Kidney glomerular epithelial cell (primary cell): ENCODE measurements at regions not wholly inside any gene's neighbourhood (a gene's known extent, or its start where the extent isn't known, plus 50 kb on each side); places are given as distances from the start of the nearest gene placed in this dataset.
A peak's percentile ranks its signal among the peaks of the same experiment; 100 is the strongest.
"Not testable (repeated sequence)": the region's sequence is repeated elsewhere in the genome, so short reads cannot be mapped to it uniquely, and the experiment has no call there.

Source experiments
- DNase-seq: peaks from one replicate; lab custom pipeline; 2025; lab: John Stamatoyannopoulos, UW

DNA sequence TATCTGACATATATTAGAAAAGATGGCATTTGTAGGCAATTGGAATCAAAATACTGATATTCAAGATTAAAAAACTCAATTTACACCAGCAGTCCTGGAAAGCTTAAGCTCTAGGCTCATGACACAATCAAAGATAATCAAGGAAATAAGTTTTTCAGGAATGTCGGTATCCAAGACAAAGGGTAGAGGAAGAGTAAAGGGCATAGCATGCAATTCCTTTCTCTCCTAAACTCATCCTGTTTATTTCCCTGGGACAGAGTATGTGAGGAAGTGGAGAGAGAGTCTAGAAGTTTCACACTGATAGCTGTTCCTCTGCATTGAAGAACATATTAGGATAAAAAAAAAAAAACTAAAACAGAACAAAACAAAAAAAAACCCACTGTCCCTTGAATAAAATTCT is 2452.1 kb downstream of the PCDH9 start:
- DNase-seq: no peak

DNA sequence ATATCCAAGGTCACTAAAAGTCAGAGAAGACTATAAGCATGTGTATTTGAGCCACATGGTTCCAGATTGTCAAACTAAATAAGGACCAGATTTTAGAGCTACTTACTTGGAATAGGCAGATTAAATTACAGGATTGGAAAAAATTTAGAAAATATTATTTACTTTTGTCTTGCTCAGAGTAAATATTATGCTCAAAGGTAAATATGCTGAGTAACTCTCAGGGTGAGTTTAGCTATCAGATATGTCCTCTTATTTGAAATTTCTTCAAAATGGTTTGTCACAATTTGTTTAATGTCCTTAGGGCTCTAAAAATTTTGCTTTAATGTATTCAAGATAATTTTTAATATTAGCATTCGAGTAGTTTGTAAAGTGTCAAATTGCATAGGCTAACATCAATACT is 2455.2 kb downstream of the PCDH9 start:
- DNase-seq: no peak

DNA sequence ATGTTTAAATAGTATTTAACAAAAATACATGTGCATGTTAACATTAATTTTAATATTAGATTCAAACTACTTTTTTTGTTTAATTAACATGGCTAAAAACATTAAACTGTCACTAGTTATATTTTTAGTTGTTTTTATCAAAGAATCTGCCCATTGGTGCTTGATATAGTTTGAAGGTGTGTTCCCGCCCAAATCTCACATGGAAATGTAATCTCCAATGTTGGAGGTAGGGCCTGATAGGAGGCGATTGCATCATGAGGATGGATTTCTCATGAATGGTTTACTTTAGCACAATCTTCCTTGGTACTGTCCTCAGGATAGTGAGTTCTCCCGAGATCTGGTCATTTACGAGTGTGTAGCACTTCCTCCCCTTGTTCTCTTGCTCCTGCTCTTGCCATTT is 2459.4 kb downstream of the PCDH9 start:
- DNase-seq: no peak

DNA sequence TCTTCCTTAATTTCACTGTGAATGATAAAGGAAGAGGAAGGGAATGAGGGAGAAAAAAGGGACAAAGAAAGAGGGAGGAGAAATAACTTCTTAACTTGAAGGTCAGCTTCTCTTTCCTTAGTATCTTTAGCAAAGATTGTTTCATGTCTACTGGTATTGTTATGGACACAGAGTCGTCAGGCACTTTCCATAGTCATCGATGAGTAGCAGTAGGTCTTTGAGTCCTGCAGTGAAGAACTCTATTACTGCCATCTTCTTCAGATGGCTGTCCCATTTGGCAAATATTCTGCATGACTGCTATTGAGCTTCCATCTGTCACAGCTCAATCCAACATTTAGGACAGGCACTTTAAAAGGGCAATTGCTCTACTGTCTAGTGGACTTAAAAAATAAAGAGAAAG is 2463.1 kb downstream of the PCDH9 start:
- no peak for DNase-seq

DNA sequence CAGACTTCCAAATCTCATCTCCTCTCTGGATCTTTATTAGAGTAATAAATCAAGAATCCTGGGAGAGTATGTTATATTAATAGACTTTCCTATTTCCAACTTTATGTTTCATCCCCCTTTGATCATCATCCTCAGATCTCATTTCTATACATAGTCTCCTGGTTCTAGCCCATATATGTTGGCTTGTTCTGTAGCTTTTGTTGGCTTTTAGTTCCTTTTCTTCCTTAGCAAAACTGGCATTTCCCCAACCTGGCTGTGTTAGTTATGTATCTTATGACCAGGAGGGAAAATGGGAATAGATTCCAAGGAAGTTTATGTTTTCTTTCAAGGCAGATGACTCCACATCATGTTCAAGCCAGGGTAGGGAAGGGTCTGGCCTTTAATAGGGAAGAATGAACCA is 2464.5 kb downstream of the PCDH9 start:
- no peak for DNase-seq

DNA sequence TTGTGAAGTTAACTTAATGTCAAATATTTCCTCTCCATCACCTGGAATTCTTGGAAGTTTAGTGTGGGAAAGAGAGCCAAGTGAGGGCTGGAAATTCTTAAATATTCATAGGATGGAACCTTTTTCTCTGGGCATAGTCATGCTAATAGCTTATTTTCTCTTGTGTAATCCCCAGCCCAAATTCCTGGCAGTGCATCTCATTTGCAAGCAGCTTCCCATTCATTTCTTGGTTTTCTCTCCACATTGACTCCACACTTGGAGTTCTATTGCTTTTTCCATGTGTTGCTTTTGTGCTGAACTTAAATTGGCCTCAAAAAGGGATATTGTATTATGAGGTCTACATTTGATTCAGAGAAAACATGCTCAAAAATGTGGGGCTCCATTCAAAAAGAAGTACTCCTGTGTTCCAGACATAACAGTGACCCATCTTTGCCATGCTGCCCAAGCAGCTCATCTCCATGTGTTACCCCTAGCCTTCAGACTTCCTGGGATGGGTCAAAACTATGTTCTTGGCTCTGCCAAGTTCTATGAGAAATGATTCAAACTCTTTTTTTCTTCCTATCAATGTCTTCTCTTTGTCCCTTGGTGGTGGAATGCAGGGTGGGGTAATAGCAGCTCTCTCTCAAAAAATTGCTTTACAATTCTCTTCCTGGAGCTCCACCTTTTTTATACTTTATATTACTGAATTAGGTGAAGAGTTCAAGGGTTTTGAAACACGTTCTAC is 2471.5 kb downstream of the PCDH9 start:
- no peak for DNase-seq

DNA sequence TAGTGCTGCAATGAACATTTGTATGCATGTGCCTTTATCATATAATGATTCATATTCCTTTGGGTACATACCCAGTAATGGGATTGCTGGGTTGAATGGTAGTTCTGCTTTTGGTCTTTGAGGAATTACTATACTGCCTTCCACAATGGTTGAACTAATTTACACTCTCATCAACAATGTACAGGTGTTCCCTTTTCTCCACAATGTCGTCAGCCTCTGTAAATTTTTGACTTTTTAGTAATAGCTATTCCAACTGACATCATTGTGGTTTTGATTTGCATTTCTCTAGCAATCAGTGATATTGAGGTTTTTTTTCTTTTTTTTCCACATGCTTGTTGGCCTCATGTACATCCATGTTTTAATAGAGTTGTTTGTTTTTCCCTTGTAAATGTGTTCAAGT is 2473.5 kb downstream of the PCDH9 start:
- DNase-seq: no peak

DNA sequence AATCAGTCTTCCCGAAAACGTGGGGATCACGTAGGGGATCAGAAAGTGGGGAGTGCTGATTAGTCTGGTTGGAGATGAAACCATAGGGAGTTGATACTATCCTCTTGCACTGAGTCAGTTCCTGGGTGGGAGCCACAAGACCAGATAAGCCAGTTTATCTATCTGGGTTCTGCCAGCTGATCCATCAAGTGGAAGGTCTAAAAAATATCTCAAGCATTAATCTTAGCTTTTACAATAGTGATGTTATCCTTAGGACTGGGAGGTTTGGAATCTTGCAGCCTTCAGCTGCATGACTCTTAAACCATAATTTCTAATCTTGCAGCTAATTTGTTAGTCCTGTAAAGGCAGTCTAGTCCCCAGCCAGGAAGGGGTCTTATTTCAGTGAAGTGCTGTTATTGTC is 2474.2 kb downstream of the PCDH9 start:
- no peak for DNase-seq

DNA sequence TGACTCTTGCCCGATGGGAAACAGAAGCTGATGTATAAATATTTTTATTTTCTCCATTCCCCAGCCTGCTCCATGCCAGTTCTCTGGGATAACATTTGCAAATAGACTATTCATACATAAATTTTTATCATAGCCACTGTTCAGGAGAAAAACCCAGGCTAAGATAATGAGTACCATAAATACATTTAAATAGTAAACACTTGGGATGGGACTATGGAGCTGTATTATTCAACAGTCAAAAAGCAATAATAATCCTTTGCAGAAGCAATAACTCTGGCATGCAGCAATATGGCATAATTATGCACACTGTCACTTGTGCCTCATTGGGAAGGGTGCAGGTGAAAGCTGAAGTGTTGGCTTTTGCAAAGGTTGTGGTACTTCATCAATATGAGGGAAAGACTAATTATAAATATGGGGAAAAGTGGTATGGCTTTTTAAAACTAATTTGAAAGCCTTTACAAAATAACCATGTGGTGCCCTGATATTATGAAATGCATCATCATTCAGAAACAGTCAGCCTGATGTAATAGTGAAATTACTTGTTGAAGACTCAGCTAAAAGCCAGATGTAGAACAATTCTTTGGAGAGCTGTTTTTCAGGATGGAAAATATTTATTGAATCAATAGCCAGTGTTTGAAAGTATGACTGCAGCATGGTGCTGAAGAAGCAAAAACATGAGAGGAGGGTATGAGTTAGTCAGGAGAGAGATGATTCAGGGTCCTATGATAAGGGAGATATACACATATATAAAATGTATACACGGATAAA is 2476.7 kb downstream of the PCDH9 start:
- DNase-seq: no peak

DNA sequence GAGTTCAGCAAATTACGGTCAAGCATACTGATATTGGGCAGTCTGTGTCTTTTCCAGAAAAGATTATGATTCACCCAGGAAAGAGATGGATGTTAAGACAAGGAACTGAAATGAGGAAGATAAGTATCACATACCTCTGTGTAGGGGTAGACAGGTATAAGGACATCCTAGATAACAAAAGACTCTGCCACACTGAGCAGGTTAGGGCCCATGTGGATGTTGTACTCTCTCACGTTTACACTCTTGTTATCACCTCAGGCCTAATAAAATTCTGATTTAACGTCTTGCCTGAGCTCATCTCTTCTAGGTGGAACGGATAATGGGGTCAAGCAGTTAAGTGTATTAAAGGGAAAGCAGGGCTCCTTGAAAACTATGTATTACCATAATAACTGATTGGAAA is 2480.8 kb downstream of the PCDH9 start:
- no peak for DNase-seq

DNA sequence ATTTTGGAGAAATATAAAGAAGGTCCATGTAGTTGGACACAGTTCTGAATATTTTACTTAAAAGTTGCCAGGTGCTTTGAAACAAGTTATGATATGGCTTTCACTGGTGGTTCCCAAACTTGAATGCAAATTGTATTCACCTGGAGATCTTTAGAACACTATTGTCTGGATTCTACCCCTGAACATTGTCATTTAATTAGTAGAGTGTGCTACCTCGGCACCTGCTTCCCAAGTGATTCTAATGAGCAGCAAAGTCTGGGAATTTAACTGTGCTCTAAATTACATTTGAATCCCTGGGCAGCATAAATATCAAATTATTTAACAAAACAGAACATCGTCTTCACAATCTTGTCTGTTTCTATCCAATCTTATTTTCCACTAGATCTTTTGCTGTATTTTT is 2483.3 kb downstream of the PCDH9 start:
- DNase-seq: no peak

DNA sequence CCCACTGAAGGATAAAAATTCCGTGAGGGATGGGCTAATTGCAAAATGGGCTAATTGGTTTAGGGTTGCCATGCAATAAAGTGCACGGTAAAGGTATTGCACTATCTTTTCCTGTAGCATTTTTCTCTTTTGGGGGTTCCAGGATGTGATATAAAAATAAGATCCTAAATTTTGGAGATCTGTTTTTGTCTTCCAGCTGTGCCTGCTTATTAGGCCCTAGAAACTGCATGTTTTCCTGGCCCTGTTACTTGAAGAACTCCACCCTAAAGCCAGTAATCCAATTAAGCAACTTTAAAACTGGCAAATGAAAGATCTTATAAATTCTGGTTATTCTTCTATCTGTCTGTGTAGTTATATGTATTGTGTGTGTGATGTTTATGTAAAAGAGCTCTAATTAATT is 2489.6 kb downstream of the PCDH9 start:
- DNase-seq: no peak

DNA sequence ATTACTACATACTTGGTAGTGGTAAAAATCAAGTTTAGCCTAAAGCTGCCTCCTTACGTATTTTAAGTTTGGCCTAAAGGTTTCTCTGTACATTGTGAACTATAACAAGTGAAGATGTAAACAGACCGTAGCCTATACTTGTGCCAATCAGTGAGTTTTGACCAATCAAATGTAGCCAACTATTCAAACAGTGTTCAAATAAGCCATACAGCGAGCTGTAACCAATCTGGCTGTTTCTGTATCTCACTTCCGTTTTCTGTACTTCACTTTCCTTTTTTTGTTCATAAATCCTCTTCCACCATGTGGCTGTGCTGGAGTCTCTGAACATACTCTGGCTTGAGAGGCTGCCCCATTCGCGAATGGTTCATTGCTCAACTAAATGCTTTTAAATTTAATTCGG is 2504.6 kb downstream of the PCDH9 start:
- DNase-seq: no peak

DNA sequence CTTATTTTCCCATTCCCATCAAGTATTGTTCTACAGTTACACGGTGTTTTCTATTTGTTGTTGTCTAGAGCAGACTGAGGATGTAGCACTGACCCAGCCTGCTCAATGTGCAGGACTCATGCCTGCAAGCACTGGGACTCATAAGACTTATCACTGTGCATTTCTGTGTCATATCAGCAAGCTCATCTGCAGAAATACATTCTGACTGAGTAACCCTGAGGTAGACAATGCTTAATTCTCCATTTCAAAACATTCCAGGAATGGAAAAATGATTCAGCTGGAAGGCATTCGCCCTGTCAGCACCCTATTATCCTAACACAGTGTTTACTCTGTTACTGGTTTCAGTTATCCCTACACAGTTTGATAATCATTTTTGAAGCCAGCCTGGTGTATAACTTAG is 2506.4 kb downstream of the PCDH9 start:
- DNase-seq: peak; percentile 95

DNA sequence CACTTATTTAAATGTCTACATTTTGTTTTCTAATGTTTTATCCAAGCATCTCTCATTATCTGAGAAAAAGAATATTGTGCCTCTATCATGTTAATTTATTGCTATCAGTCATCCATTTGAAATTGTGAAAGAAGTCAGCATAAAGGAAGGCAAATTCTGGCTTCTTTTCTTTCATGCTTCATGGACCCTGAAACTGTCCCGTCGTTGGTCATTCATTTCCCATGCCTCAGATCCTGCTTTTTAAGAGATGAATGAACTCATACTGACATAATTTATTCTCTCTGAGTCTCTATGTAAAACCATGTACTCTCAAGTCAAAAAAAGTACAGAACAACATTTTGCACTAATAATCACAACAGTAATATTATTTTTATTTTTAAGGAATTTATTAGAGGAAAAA is 2512.0 kb downstream of the PCDH9 start:
- DNase-seq: peak; percentile 59

DNA sequence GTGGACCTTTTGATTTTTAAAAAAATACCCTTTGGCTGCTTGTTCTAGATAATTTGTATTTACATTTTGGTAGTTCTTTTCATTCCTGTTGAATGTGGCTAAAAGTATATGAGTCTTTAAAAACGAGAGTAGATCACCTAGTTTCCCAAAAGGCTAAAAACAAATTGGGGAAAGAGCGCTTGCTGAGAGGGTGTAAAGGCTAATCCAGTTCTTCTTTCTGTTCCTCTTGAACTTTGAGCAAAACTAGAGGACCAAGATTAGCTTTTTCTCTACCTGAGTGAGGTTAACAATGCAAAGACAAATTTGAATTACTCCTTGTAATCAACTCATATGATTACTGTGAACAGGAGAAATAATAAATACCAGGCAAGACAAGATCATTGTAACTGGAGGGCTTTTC is 2513.2 kb downstream of the PCDH9 start:
- DNase-seq: no peak

DNA sequence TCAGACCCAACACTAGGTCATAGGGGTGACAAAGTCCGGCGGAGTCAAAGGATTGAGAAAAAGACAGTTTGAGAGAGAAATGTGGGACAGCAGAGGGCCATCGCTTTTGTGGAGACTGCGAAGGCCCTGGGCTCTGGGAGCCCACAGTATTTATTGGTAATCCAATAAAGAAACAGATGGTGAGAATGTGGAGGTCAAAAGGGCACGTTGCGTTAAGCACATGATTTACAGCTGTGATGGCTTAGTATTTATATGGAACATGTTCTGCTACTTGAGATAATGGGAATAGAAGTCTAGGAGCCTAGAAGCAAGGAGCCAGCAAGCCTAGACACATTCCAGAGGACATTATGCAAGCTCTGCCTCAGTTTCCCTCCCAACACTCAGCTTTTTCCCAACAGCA is 2521.1 kb downstream of the PCDH9 start:
- no peak for DNase-seq

DNA sequence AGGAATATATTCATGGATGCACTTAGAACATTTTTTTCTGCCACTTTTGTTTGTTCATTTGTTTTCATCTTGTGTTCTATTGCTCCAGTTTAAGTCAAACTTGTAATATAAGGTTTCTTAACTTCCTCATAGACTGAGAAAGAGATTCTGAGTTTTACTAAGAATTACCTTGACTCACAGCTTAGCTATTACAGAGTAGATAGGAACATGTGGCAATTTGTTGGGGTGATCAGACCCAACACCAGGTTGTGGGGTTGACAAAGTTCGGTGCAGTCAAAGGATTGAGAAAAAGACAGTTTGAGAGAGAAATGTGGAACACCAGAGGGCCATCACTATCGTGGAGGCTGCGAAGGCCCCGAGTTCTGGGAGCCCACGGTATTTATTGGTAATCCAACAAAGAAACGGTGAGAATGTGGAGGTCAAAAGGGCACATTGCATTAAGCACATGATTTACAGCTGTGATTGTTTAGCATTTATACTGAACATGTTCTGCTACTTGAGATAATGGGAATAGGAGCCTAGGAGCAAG is 2526.0 kb downstream of the PCDH9 start:
- no peak for DNase-seq

DNA sequence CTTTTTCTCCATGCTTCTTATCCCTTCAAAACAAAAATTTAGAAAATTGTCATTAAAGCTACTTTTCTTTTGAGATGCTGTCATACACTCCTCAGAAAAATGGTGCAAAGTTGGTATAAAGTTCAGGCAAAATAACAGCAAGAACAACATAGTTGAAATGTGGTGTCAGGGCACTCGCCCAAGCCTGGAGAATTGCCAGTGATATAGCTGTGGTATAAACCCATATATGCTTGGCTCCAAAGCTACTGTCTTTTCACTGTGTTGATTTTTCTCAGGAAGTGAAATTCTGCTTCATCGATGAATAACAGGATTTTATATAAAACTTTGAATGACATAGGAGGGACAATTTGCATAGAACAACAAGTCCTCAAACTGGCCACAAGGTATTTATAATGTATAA is 2532.9 kb downstream of the PCDH9 start:
- DNase-seq: no peak

DNA sequence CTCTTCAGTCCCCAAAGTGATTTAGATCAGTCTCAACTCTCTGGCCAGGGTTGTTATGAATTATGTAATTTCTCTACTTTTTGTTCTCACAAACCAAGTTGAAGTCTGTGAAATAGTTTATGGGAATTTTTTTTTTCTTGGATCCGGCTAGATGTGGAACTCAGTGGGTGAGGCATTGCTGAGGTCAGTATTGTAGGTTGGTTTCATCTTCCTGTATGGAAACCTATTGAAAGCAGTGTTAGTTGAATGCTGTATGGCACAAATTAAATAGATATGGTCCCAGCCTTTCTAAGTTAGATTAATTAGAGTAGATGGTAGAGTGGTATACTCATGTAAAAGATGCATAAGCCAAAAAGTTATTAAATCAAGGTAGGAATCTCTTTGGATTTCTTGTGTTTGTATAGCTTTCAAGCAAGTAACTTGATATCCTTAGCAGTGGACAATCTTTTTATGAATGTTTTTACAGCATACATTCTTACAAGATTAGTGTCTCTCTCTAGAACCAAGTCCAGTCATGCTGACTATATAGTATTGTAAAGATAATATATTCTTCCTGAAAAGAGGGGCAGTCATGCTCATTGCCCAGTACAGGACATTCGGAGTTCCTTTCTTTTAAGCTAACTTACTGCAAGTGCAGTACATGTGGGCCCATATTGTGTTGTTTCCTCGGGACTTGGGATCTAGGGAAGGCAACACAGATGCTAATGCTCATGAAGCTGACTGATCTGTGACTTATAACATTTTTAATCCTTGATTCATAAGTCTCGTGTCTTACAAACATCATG is 2541.1 kb downstream of the PCDH9 start:
- no peak for DNase-seq

DNA sequence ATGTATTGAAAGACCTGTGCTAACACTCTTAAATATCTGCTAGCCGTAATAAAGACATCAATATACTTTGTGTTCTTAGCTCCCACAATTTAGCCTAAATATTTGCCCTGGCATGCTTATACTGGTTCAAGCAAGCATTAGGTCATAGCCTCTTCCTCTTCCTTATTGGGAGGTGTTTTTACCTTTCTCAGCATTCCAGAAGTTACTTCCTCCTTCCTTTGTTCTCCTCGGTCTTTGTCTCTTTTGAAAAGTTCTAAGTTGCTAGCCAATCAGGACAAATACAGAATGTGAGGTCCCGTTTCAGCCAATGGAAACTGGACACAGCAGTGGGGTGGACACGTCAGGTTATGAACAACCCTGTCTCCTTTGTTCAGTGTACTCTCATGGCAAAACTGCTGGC is 2543.6 kb downstream of the PCDH9 start:
- DNase-seq: not testable (repeated sequence)

DNA sequence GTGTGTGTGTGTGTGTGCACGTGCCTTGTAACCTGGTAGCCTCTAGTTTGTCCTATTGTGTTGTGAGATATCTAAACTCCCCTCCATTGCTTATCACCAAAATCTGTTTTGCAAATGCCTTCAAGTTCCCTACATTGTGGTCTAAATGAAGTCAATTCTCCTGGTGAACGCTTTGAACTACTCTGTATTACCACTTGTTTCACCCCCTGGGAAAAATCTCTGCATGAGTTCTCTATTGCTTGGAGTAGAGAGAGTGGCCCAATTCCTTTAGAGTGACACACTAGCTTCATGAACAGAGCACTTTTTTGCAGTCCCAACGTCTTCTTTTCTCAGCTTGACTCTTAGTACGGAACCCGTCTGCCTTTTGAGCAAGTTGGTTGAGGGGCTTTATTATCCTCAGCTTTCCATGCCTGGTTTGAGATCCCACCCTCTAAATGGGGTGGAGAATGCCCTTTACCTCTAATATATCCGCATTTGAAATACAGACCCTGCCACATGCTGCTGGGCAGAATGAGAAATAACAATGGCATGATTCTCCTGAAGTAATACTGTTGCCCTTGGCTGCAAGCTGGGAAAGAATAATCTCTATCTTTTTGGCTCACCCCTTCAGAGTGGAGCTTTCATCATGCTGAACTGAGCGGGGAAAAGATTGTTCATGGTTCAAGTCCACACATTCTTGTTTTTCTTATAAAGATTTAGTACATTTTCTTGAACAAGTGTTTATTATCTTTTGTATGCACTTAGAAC is 2545.3 kb downstream of the PCDH9 start:
- no peak for DNase-seq
